Stromal cell of bone marrow (primary cell): ENCODE measurements at regions not wholly inside any gene's neighbourhood (a gene's known extent, or its start where the extent isn't known, plus 50 kb on each side); places are given as distances from the start of the nearest gene placed in this dataset.

Experiments
- DNase-seq: peaks from one replicate; pipeline ENCODE4 v3.0.0-alpha.2; 2012; ENCODE audit warnings: low read depth

- DNase-seq: no peak
Observed at GRCh38 chr22:47696776-47697175, 934.3 kb downstream of the TBC1D22A start.

GRCh38 chr22:47695176-47695575 is 932.7 kb downstream of the TBC1D22A start:
- no peak for DNase-seq

GRCh38 chr22:47694536-47695130 is 932.2 kb downstream of the TBC1D22A start:
- DNase-seq: no peak

GRCh38 chr22:47693606-47694005 is 931.2 kb downstream of the TBC1D22A start:
- DNase-seq: no peak

GRCh38 chr22:47692811-47693210 is 930.4 kb downstream of the TBC1D22A start:
- DNase-seq: no peak

GRCh38 chr22:47691152-47691895 is 928.9 kb downstream of the TBC1D22A start:
- no peak for DNase-seq

- DNase-seq: no peak
Observed at GRCh38 chr22:47690586-47690985, 928.1 kb downstream of the TBC1D22A start.

GRCh38 chr22:47690166-47690565 is 927.7 kb downstream of the TBC1D22A start:
- DNase-seq: no peak

- DNase-seq: no peak
Observed at GRCh38 chr22:47687776-47688175, 925.3 kb downstream of the TBC1D22A start.

- DNase-seq: no peak
Observed at GRCh38 chr22:47687346-47687655, 924.9 kb downstream of the TBC1D22A start.

- DNase-seq: no peak
Observed at GRCh38 chr22:47686594-47687345, 924.3 kb downstream of the TBC1D22A start.

GRCh38 chr22:47681411-47682165 is 919.1 kb downstream of the TBC1D22A start:
- no peak for DNase-seq

GRCh38 chr22:47678636-47679287 is 916.3 kb downstream of the TBC1D22A start:
- DNase-seq: no peak

- no peak for DNase-seq
Observed at GRCh38 chr22:47678048-47678447, 915.6 kb downstream of the TBC1D22A start.

- DNase-seq: no peak
Observed at GRCh38 chr22:47676685-47677084, 914.2 kb downstream of the TBC1D22A start.

GRCh38 chr22:47674600-47674999 is 912.1 kb downstream of the TBC1D22A start:
- no peak for DNase-seq

GRCh38 chr22:47673557-47673956 is 911.1 kb downstream of the TBC1D22A start:
- no peak for DNase-seq

GRCh38 chr22:47672526-47672925 is 910.1 kb downstream of the TBC1D22A start:
- DNase-seq: no peak

GRCh38 chr22:47665151-47665550 is 902.7 kb downstream of the TBC1D22A start:
- DNase-seq: no peak

- no peak for DNase-seq
Observed at GRCh38 chr22:47663615-47664605, 901.5 kb downstream of the TBC1D22A start.
